PC-3 (cell line): ENCODE measurements at regions not wholly inside any gene's neighbourhood (a gene's known extent, or its start where the extent isn't known, plus 50 kb on each side); places are given as distances from the start of the nearest gene placed in this dataset.
"Not testable (repeated sequence)": the region's sequence is repeated elsewhere in the genome, so short reads cannot be mapped to it uniquely, and the experiment has no call there.

Source experiments
- CTCF ChIP-seq: fragments of 300-600 bp; sonication (generic); conservative IDR thresholded peaks from 2 replicates; pipeline ENCODE4 v1.5.1; 2017; ENCODE audit warnings: antibody characterized with exemption, low read depth, mild to moderate bottlenecking, low read length
- EZH2 ChIP-seq: fragments of 300-600 bp; sonication (generic); IDR thresholded peaks from one replicate; pipeline ENCODE4 v1.6.1; 2017; ENCODE audit warnings: antibody characterized with exemption, mild to moderate bottlenecking, low read length; ENCODE audit not compliant: unreplicated experiment

GRCh38 chr10:38242061-38242649, 148.0 kb downstream of the ZNF37A start:
- TF ChIP-seq CTCF, EZH2: not testable (repeated sequence)
